HEK293 (cell line): ENCODE measurements at regions not wholly inside any gene's neighbourhood (a gene's known extent, or its start where the extent isn't known, plus 50 kb on each side); places are given as distances from the start of the nearest gene placed in this dataset.

Source experiments
- CTCF ChIA-PET: fragments of 350-600 bp; formaldehyde crosslinking; extraction: SDS; loops from one replicate; lab custom pipeline; 2021; ENCODE audit warnings: antibody characterized with exemption; lab: Yijun Ruan, JAX
- POLR2A ChIA-PET: fragments of 300-600 bp; formaldehyde crosslinking; extraction: SDS; loops from one replicate; lab custom pipeline; 2020; ENCODE audit warnings: antibody characterized with exemption, inconsistent platforms; lab: Yijun Ruan, JAX
- H3K27ac ChIP-seq: fragments of 200-500 bp; sonication (Bioruptor generic); 2 replicates; pipeline ENCODE4 v1.5.1; 2014; ENCODE audit warnings: low read depth, low read length, control low read depth, inconsistent platforms; ENCODE audit errors: extremely low read depth
- H3K36me3 ChIP-seq, 2 experiments: fragments of 200-500 bp in 1 of 2; sonication (Bioruptor generic) in 1 of 2; 1 replicate in 1 of 2; 2 replicates in 1 of 2; pipeline ENCODE4 v1.5.1; 2014 to 2017; ENCODE audit warnings: inconsistent platforms in 2 of 2, low read length in 2 of 2; ENCODE audit not compliant: control insufficient read depth in 2 of 2, insufficient read depth in 1 of 2
- H3K4me1 ChIP-seq: fragments of 200-500 bp; sonication (Bioruptor generic); 2 replicates; pipeline ENCODE4 v1.5.1; 2014; ENCODE audit warnings: mild to moderate bottlenecking, low read length, inconsistent platforms; ENCODE audit not compliant: control insufficient read depth, insufficient read depth
- H3K4me3 ChIP-seq: 2 replicates; pipeline ENCODE4 v1.5.1; 2011; ENCODE audit warnings: low read depth, mild to moderate bottlenecking, control low read depth, low read length, moderate library complexity
- H3K9me3 ChIP-seq: fragments of 200-500 bp; sonication (Bioruptor generic); 2 replicates; pipeline ENCODE4 v1.5.1; 2014; ENCODE audit warnings: low read depth, low read length, inconsistent platforms; ENCODE audit not compliant: control insufficient read depth, insufficient read depth
- GLIS2 ChIP-seq: fragments of 450-650 bp; formaldehyde crosslinking; IDR thresholded peaks from 2 replicates; pipeline ENCODE4 v1.5.1; 2016; ENCODE audit warnings: missing biosample characterization, missing genetic modification characterization
- HOXC10 ChIP-seq: sonication (generic); formaldehyde crosslinking; IDR thresholded peaks from 2 replicates; pipeline ENCODE4 v1.8.1; 2023; ENCODE audit warnings: mild to moderate bottlenecking, missing genetic modification reagents
- INSM2 ChIP-seq: fragments of 450-650 bp; formaldehyde crosslinking; IDR thresholded peaks from 2 replicates; pipeline ENCODE4 v1.5.1; 2016; ENCODE audit warnings: missing biosample characterization, missing genetic modification characterization
- MYNN ChIP-seq: fragments of 450-650 bp; formaldehyde crosslinking; IDR thresholded peaks from 2 replicates; pipeline ENCODE4 v1.5.1; 2016; ENCODE audit warnings: missing biosample characterization, missing genetic modification characterization, borderline replicate concordance
- PRDM2 ChIP-seq: fragments of 450-650 bp; formaldehyde crosslinking; IDR thresholded peaks from 2 replicates; pipeline ENCODE4 v1.5.1; 2016; ENCODE audit warnings: missing biosample characterization, missing genetic modification characterization, borderline replicate concordance
- PRDM4 ChIP-seq: fragments of 450-650 bp; formaldehyde crosslinking; IDR thresholded peaks from 2 replicates; pipeline ENCODE4 v1.5.1; 2017; ENCODE audit warnings: missing biosample characterization, missing genetic modification characterization
- REPIN1 ChIP-seq: fragments of 450-650 bp; formaldehyde crosslinking; IDR thresholded peaks from 2 replicates; pipeline ENCODE4 v1.5.1; 2017; ENCODE audit warnings: missing biosample characterization, missing genetic modification characterization, low read depth
- YY1 ChIP-seq: fragments of 450-650 bp; formaldehyde crosslinking; IDR thresholded peaks from 2 replicates; pipeline ENCODE4 v1.5.1; 2018; ENCODE audit warnings: missing biosample characterization, missing genetic modification characterization
- ZBTB7A ChIP-seq: fragments of 450-650 bp; formaldehyde crosslinking; IDR thresholded peaks from 2 replicates; pipeline ENCODE4 v1.5.1; 2016; ENCODE audit warnings: low read depth, missing biosample characterization, missing genetic modification characterization
- ZNF140 ChIP-seq: fragments of 450-650 bp; formaldehyde crosslinking; IDR thresholded peaks from 2 replicates; pipeline ENCODE4 v1.5.1; 2016; ENCODE audit warnings: missing biosample characterization, missing genetic modification characterization
- ZNF221 ChIP-seq: fragments of 450-650 bp; formaldehyde crosslinking; IDR thresholded peaks from 2 replicates; pipeline ENCODE4 v1.5.1; 2017; ENCODE audit warnings: missing biosample characterization, missing genetic modification characterization, borderline replicate concordance
- ZNF248 ChIP-seq: fragments of 450-650 bp; formaldehyde crosslinking; IDR thresholded peaks from 2 replicates; pipeline ENCODE4 v1.5.1; 2017; ENCODE audit warnings: missing biosample characterization, missing genetic modification characterization
- ZNF274 ChIP-seq, 2 experiments: fragments of 200-500 bp in 1 of 2; fragments of 450-650 bp in 1 of 2; sonication (Bioruptor generic) in 1 of 2; formaldehyde crosslinking in 1 of 2; IDR thresholded peaks; 2 replicates each; pipeline versions ENCODE4 v1.5.1 to v1.6.1; 2014 to 2016; ENCODE audit warnings: borderline replicate concordance in 1 of 2, inconsistent platforms in 1 of 2, low read length in 1 of 2, missing biosample characterization in 1 of 2, missing genetic modification characterization in 1 of 2
- ZNF292 ChIP-seq: fragments of 450-650 bp; formaldehyde crosslinking; IDR thresholded peaks from 2 replicates; pipeline ENCODE4 v1.5.1; 2016; ENCODE audit warnings: low read depth, missing biosample characterization, missing genetic modification characterization, borderline replicate concordance
- ZNF324 ChIP-seq: fragments of 450-650 bp; formaldehyde crosslinking; IDR thresholded peaks from 2 replicates; pipeline ENCODE4 v1.5.1; 2016; ENCODE audit warnings: missing biosample characterization, missing genetic modification characterization
- ZNF341 ChIP-seq: fragments of 450-650 bp; formaldehyde crosslinking; IDR thresholded peaks from 2 replicates; pipeline ENCODE4; 2016; ENCODE audit warnings: low read depth, missing biosample characterization, missing genetic modification characterization
- ZNF362 ChIP-seq: fragments of 450-650 bp; formaldehyde crosslinking; IDR thresholded peaks from 2 replicates; pipeline ENCODE4 v1.5.1; 2016; ENCODE audit warnings: missing biosample characterization, missing genetic modification characterization
- ZNF426 ChIP-seq: fragments of 450-650 bp; formaldehyde crosslinking; IDR thresholded peaks from 2 replicates; pipeline ENCODE4 v1.5.1; 2017; ENCODE audit warnings: missing biosample characterization, missing genetic modification characterization, mild to moderate bottlenecking, inconsistent platforms, moderate library complexity
- ZNF561 ChIP-seq: fragments of 450-650 bp; IDR thresholded peaks from 2 replicates; pipeline ENCODE4 v1.5.1; 2018; ENCODE audit warnings: missing biosample characterization, missing genetic modification characterization, borderline replicate concordance
- ZNF639 ChIP-seq: fragments of 450-650 bp; formaldehyde crosslinking; IDR thresholded peaks from 2 replicates; pipeline ENCODE4 v1.5.1; 2016; ENCODE audit warnings: missing biosample characterization, missing genetic modification characterization
- ZNF664 ChIP-seq: fragments of 450-650 bp; formaldehyde crosslinking; IDR thresholded peaks from 2 replicates; pipeline ENCODE4 v1.5.1; 2016; ENCODE audit warnings: missing biosample characterization, missing genetic modification characterization
- ZNF777 ChIP-seq: fragments of 450-650 bp; formaldehyde crosslinking; IDR thresholded peaks from 2 replicates; pipeline ENCODE4 v1.5.1; 2017; ENCODE audit warnings: missing biosample characterization, missing genetic modification characterization, borderline replicate concordance

GRCh38 chr7:125467996-125468854, 538.6 kb upstream of the POT1 start:
- POLR2A ChIA-PET, result no interaction called here
- Histone ChIP-seq H3K36me3 (no peaks in the 10 kb centered on the region), H3K27ac (no peak overlapping the region), H3K9me3 (no peaks in the 10 kb centered on the region), H3K4me1 (no peaks in the 10 kb centered on the region), H3K4me3 (no peak overlapping the region)
- no peak for TF ChIP-seq ZNF140
- no peak for TF ChIP-seq ZNF561 (tag by site-specific recombination)
- no peak for TF ChIP-seq PRDM4 (tag by site-specific recombination)
- TF ChIP-seq ZNF639, result no peak
- TF ChIP-seq ZNF362 (tag by site-specific recombination), result no peak
- TF ChIP-seq ZNF341 (tag by site-specific recombination), result no peak
- TF ChIP-seq ZNF324 (tag by site-specific recombination), result no peak
- no peak for TF ChIP-seq ZBTB7A (tag by site-specific recombination)
- TF ChIP-seq ZNF274 (IDR thresholded peaks at IDR 0.05; ENCODE audit: low read length), result no peak
- no peak for TF ChIP-seq ZNF274 (tag by site-specific recombination; IDR thresholded peaks at IDR 0.05; ENCODE audit: borderline replicate concordance)
- TF ChIP-seq INSM2, result no peak
- no peak for TF ChIP-seq ZNF664
- TF ChIP-seq ZNF426 (tag by site-specific recombination), result no peak
- TF ChIP-seq REPIN1, result no peak
- no peak for TF ChIP-seq ZNF248
- no peak for TF ChIP-seq GLIS2 (tag by site-specific recombination)
- TF ChIP-seq ZNF777 (tag by site-specific recombination), result no peak
- CTCF ChIA-PET, result no interaction called here

- ChIA-PET CTCF (interaction anchor here (0.6 kb wide), 1 partner anchor 630 kb away, joined by 3 read pairs; no protein-coding TSS in a partner anchor), POLR2A (no interaction called here)
- H3K36me3 ChIP-seq, result no peaks in the 10 kb centered on the region
- no peak overlapping the region for H3K4me3 ChIP-seq
- H3K4me1 ChIP-seq, result no peaks in the 10 kb centered on the region
- H3K9me3 ChIP-seq, result no peaks in the 10 kb centered on the region
- H3K27ac ChIP-seq, result no peak overlapping the region
- TF ChIP-seq MYNN (tag by site-specific recombination), result no peak
- TF ChIP-seq HOXC10 (CRISPR knock-in tag), result no peak
- no peak for TF ChIP-seq YY1 (tag by site-specific recombination)
- TF ChIP-seq PRDM2 (tag by site-specific recombination), result no peak
- TF ChIP-seq ZNF292, result no peak
- TF ChIP-seq ZNF221 (tag by site-specific recombination), result no peak
Measured at GRCh38 chr7:125465527-125465926, 535.9 kb upstream of the POT1 start.
